HEK293 (cell line): ENCODE measurements at regions not wholly inside any gene's neighbourhood (a gene's known extent, or its start where the extent isn't known, plus 50 kb on each side); places are given as distances from the start of the nearest gene placed in this dataset.

Source experiments
- KLF10 ChIP-seq: fragments of 450-650 bp; IDR thresholded peaks from 2 replicates; pipeline ENCODE4 v1.5.1; 2018; ENCODE audit warnings: missing biosample characterization, mild to moderate bottlenecking, missing genetic modification characterization
- MZF1 ChIP-seq: fragments of 450-650 bp; formaldehyde crosslinking; IDR thresholded peaks from 2 replicates; pipeline ENCODE4 v1.5.1; 2017; ENCODE audit warnings: missing biosample characterization, missing genetic modification characterization, borderline replicate concordance
- SALL2 ChIP-seq: fragments of 450-650 bp; formaldehyde crosslinking; IDR thresholded peaks from 2 replicates; pipeline ENCODE4 v1.5.0; 2017; ENCODE audit warnings: missing biosample characterization, mild to moderate bottlenecking, missing genetic modification characterization, borderline replicate concordance
- SP2 ChIP-seq: fragments of 450-650 bp; formaldehyde crosslinking; IDR thresholded peaks from 2 replicates; pipeline ENCODE4 v1.5.1; 2016; ENCODE audit warnings: missing biosample characterization, missing genetic modification characterization
- ZNF558 ChIP-seq: fragments of 450-650 bp; formaldehyde crosslinking; IDR thresholded peaks from 2 replicates; pipeline ENCODE4 v1.5.1; 2016; ENCODE audit warnings: missing biosample characterization, missing genetic modification characterization
- ZNF658 ChIP-seq: fragments of 450-650 bp; formaldehyde crosslinking; IDR thresholded peaks from 2 replicates; pipeline ENCODE4; 2016; ENCODE audit warnings: missing biosample characterization, missing genetic modification characterization

- TF ChIP-seq ZNF658 (no peak), ZNF558 (no peak), MZF1 (tag by site-specific recombination) (no peak), KLF10 (tag by site-specific recombination) (no peak), SALL2 (tag by site-specific recombination) (no peak), SP2 (tag by site-specific recombination) (no peak)
Observed at GRCh38 chr12:131442337-131442918, 268.5 kb upstream of the SFSWAP start.
